Activated T-cell treated with anti-CD3 and anti-CD28 coated beads, Interleukin-2, amount 50 U/mL, for 4 hours (primary cell): ENCODE measurements at regions not wholly inside any gene's neighbourhood (a gene's known extent, or its start where the extent isn't known, plus 50 kb on each side); places are given as distances from the start of the nearest gene placed in this dataset.

Source experiments
- ATAC-seq, 2 donors: fragments of 200-7000 bp; cut with Tn5 transposase; one replicate each; pipeline ENCODE4 v1.10.0; 2021
- DNase-seq: peaks from one replicate; pipeline ENCODE4 v3.0.0-alpha.2; 2020
- H3K27me3 Mint-ChIP-seq: one replicate; pipeline ENCODE4 v1.8.0; 2021; ENCODE audit warnings: low read depth, mixed read lengths
- H3K36me3 Mint-ChIP-seq: one replicate; pipeline ENCODE4 v1.8.0; 2022; ENCODE audit warnings: mixed read lengths; ENCODE audit not compliant: insufficient read depth
- H3K4me1 Mint-ChIP-seq: one replicate; pipeline ENCODE4 v1.8.0; 2021; ENCODE audit warnings: low read depth, mixed read lengths
- H3K4me3 Mint-ChIP-seq: one replicate; pipeline ENCODE4 v1.8.0; 2021; ENCODE audit warnings: mild to moderate bottlenecking, moderate library complexity, mixed read lengths
- H3K9me3 Mint-ChIP-seq: one replicate; pipeline ENCODE4 v1.8.0; 2021; ENCODE audit warnings: mixed read lengths

DNA sequence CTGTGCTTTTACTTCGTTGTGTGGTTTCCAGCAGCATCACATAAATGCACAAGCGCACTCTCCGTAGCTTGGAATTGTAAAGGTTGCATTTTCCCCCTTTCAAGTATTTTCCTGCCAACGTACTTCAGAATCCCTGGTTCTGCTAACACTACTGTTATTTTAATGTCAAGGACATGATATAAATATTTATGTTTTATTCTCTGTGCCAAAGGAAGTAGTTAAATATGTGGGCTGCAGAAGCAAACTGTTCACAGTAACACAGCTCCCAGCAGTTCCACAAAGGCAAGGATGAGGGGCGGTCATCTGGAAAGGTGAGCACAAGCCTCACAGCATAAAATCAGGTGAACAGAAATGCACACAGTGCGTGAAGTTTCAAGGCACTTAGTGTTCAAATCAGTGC is 85.3 kb upstream of the PDE10A start:
- ATAC-seq (no peak), DNase-seq (no peak)
- H3K9me3 Mint-ChIP-seq, result peaks cover 10% of the 10 kb centered on the region
- H3K36me3 Mint-ChIP-seq, result no peaks in the 10 kb centered on the region
- no peaks in the 10 kb centered on the region for H3K27me3 Mint-ChIP-seq
- no peaks in the 10 kb centered on the region for H3K4me1 Mint-ChIP-seq
- H3K4me3 Mint-ChIP-seq, result no peak overlapping the region

DNA sequence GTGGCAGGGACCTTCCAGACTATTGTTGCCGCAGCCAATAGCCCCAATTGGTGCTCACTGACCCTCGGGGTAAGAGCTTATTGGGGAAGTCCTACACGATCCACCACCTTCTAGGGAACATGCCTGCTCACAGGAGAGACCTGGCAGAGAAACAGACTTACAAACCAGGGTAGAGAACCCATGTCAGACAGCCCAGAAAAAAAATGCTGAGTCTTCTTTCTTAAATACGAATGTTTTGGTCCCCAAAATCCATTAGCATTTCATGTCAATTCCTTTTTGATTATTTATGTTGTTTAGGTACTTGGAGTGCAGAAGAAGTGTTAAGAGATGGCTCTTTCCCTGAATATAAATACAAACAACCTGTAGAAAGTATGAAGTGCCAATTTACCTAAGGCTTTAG is 84.9 kb upstream of the PDE10A start:
- H3K9me3 Mint-ChIP-seq, result peaks cover 10% of the 10 kb centered on the region
- DNase-seq (no peak), ATAC-seq (no peak)
- H3K36me3 Mint-ChIP-seq, result no peaks in the 10 kb centered on the region
- no peak overlapping the region for H3K4me3 Mint-ChIP-seq
- no peaks in the 10 kb centered on the region for H3K4me1 Mint-ChIP-seq
- H3K27me3 Mint-ChIP-seq, result no peaks in the 10 kb centered on the region

DNA sequence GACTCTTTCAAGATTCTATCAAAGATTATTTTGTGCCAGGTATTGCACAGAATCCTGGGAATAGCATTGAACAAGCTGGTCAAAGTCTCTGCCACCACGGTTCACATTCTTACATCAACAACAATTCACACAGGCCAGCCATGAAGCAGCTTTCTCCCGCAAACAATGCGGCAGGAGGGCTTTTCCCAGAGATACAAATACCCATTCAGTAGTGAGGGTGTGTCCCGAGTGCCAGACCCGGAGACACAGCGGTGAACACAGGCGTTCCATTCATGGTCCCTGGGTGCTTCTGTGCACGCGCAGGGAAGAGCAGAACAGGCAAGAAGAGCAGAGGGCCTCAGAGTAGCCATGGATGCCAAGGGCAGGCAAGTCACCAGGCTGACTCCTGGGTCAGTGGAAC is 83.3 kb upstream of the PDE10A start:
- no peak for ATAC-seq
- no peak overlapping the region for H3K4me3 Mint-ChIP-seq
- DNase-seq, result no peak
- no peaks in the 10 kb centered on the region for H3K36me3 Mint-ChIP-seq
- peaks cover 10% of the 10 kb centered on the region for H3K9me3 Mint-ChIP-seq
- H3K4me1 Mint-ChIP-seq, result no peaks in the 10 kb centered on the region
- H3K27me3 Mint-ChIP-seq, result no peaks in the 10 kb centered on the region

DNA sequence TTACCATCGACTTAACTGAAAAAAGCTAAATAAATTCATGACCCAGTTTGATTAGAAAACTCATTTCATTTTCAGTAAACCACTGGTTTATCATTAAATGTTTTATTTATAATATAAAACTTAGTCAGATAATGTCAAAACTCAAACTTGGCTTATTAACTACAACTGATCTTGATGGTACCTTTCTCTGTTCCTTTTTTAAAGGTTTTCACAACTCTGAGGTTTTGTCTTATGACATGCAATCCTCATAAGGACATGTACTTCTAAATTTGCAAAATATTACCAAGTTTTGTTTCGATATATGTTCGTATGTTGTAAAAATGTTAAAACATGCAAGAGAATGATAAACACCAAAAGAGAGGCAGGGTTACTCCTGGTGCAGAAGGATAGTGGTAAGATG is 82.5 kb upstream of the PDE10A start:
- ATAC-seq, result no peak
- H3K4me3 Mint-ChIP-seq, result no peak overlapping the region
- no peaks in the 10 kb centered on the region for H3K36me3 Mint-ChIP-seq
- H3K27me3 Mint-ChIP-seq, result no peaks in the 10 kb centered on the region
- peaks cover 12% of the 10 kb centered on the region for H3K9me3 Mint-ChIP-seq
- H3K4me1 Mint-ChIP-seq, result no peaks in the 10 kb centered on the region
- no peak for DNase-seq

DNA sequence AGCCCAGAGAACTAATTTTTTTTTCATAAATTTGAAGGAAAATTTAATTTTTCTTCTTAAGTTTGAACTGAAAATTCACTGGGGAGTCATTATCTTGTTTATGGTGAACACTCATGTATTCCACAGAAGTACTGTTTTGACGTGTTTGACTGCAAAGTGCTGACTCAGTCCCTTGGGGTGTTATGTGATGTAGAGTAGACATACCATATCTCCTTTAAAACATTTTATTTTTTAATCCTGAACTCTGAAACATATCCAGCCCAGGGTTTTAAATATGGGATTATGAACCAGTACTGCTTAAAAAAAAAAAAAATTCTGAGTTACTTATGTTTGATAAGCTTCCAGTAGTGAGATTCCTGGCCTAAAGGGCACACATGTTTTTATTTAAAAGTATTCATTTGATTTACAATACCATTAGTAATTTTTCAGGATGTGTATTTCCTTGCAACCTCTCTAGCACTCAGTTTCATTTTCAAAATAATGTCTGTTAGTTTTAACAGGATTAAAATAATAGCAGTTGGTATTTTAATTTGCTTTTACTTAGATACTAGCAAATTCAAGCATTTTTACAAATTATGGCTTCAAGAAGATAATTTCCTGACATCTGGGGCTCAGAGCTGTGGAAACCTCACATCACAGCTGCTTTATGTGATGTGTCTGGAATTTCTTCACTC is 81.7 kb upstream of the PDE10A start:
- no peak for ATAC-seq
- Mint-ChIP-seq H3K36me3 (no peaks in the 10 kb centered on the region), H3K4me1 (no peaks in the 10 kb centered on the region)

DNA sequence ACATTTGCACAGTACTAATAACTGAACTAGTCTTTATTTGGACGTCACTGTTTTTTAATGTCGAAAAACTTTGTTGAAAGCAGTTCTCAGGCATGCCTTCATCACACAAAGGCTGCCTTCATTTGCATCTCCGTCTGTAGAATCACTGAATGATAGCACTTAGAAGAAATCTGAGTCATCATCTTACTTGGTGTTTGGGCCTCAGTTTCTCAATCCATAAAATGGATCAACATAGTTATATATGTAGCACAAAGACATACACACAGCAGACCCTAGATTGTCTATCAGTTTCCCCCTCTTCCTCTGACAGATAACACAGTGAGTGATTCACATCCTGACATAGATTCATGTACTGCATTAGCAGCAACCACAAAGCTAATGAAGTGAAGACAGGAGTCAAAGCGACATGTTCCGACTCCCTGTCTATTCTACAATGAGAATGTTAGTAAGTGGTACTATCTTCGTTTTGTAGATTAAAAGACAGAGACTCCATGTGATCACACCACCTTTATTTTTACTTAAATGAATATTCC is 80.4 kb upstream of the PDE10A start:
- DNase-seq (no peak), ATAC-seq (no peak)
- H3K27me3 Mint-ChIP-seq, result no peaks in the 10 kb centered on the region
- H3K4me3 Mint-ChIP-seq, result no peak overlapping the region
- H3K36me3 Mint-ChIP-seq, result no peaks in the 10 kb centered on the region
- peaks cover 8% of the 10 kb centered on the region for H3K9me3 Mint-ChIP-seq
- no peaks in the 10 kb centered on the region for H3K4me1 Mint-ChIP-seq

More for the DNA sequence above, 81.7 kb upstream of the PDE10A start:
- Mint-ChIP-seq H3K9me3 (peaks cover 9% of the 10 kb centered on the region), H3K27me3 (no peaks in the 10 kb centered on the region), H3K4me3 (no peak overlapping the region)
- no peak for DNase-seq

DNA sequence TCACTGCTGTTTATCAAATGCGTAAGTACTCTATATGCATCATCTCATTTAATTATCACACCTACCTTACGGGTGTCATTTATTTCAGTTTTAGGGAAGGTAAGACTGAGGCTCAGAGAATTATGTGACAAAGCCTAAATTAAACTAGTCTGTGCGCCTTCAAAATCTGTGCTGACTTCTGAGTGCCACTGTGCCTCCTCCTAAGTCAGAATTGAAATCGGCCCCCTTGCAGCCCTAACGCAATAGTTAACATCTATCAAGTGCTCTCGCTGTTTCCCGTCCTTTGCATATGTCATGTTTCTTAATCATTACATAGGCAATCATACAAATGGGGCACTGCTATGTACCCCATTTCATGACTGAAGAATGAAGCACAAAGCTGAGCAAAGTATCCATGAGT is 79.0 kb upstream of the PDE10A start:
- Mint-ChIP-seq H3K4me3 (no peak overlapping the region), H3K36me3 (no peaks in the 10 kb centered on the region), H3K4me1 (no peaks in the 10 kb centered on the region), H3K27me3 (no peaks in the 10 kb centered on the region), H3K9me3 (peaks cover 11% of the 10 kb centered on the region)
- DNase-seq (no peak), ATAC-seq (no peak)

DNA sequence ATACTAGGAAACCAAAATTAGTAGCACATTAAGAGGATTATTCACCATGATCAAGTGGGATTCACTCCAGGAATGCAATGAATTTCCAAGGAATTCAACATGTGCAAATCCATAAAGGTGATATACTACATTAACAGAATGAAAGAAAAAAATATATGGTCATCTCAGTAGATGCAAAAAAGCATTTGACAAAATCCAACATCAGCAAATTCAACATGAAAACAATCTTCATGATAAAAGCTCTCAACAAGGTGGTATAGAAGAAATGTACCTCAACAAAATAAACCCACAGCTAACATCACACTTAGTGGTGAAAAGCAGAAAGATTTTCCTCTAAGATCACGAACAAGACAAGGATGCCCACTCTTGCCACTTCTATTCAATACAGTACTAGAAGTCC is 74.4 kb upstream of the PDE10A start:
- Mint-ChIP-seq H3K27me3 (peaks cover 2% of the 10 kb centered on the region), H3K36me3 (no peaks in the 10 kb centered on the region), H3K4me1 (no peaks in the 10 kb centered on the region), H3K9me3 (peaks cover 20% of the 10 kb centered on the region), H3K4me3 (no peak overlapping the region)
- ATAC-seq, result no peak
- no peak for DNase-seq

DNA sequence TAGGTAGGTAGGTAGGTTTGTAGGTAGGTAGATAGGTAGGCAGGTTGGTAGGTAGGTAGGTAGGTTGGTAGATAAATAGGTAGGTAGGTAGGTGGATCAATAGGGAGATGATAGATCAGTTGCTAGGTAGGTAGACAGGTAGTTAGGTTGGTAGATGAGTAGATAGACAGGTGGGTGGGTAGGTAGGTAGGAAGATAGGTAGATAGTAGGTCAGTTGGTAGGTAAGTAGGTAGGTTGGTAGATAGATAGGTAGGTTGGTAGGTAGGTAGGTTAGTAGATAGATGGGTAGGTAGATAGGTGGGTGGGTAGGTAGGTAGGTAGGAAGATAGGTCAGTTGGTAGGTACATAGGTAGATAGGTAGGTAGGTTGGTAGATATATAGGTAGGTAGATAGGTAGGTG is 72.0 kb upstream of the PDE10A start:
- Mint-ChIP-seq H3K9me3 (peaks cover 17% of the 10 kb centered on the region), H3K4me1 (no peaks in the 10 kb centered on the region), H3K4me3 (no peak overlapping the region), H3K27me3 (peaks cover 2% of the 10 kb centered on the region), H3K36me3 (no peaks in the 10 kb centered on the region)
- DNase-seq, result no peak
- ATAC-seq, result no peak

DNA sequence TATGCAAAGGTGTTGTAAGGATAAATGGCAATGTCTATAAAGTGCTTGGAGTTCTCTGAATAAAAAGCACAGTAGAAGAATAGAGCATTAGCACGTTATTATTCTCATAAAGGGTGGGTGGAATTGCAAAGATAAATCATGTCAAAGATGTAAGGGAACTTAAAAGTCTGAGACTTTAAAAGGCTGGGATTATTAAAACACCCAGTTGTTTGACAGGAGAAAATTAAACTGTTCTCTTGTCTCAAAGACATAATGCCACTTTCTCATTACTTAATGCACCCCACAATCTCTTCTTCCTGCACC is 70.4 kb upstream of the PDE10A start:
- H3K9me3 Mint-ChIP-seq, result peaks cover 12% of the 10 kb centered on the region
- no peaks in the 10 kb centered on the region for H3K36me3 Mint-ChIP-seq
- DNase-seq (no peak), ATAC-seq (no peak)
- peaks cover 2% of the 10 kb centered on the region for H3K27me3 Mint-ChIP-seq
- no peaks in the 10 kb centered on the region for H3K4me1 Mint-ChIP-seq
- H3K4me3 Mint-ChIP-seq, result no peak overlapping the region

DNA sequence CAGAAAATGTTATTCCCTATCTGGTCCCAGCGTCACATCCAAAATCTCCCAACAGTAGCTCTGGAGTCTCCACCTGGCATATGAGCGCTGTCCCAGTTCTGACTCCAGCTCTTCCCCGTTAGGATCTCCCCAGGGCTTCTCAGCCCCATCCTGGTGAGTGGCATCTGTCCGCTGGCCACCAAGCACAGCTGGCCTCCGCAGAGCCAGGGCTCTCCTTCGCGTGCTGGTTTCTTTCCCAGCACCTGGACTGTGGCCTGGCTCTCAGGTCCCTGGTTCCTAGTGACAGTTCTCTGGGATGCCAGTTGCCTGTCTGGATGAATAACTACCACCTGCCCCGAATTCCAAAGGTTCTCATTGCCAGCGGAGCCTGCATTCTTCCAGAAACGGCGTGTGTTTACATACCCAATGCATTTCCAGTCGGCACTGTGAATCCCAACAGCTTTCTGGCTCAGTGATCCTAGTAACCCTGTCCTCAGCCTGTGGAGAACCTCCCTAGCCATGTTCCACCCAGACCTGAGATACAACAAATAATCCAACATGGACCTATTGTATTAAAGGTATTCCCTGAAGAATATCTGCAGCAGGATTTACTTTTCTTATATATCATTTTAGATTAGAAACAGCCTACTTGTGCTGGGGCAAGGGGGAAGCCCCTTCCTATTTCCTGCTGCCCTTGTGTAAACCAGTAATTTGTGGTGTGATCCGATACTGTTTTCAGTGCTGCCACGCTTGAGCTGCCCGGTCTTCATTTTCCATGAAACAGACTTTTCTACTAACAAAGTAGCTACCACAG is 69.9 kb upstream of the PDE10A start:
- peaks cover 2% of the 10 kb centered on the region for H3K27me3 Mint-ChIP-seq
- DNase-seq (no peak), ATAC-seq (no peak)
- no peaks in the 10 kb centered on the region for H3K4me1 Mint-ChIP-seq
- peaks cover 12% of the 10 kb centered on the region for H3K9me3 Mint-ChIP-seq
- no peaks in the 10 kb centered on the region for H3K36me3 Mint-ChIP-seq
- H3K4me3 Mint-ChIP-seq, result no peak overlapping the region

DNA sequence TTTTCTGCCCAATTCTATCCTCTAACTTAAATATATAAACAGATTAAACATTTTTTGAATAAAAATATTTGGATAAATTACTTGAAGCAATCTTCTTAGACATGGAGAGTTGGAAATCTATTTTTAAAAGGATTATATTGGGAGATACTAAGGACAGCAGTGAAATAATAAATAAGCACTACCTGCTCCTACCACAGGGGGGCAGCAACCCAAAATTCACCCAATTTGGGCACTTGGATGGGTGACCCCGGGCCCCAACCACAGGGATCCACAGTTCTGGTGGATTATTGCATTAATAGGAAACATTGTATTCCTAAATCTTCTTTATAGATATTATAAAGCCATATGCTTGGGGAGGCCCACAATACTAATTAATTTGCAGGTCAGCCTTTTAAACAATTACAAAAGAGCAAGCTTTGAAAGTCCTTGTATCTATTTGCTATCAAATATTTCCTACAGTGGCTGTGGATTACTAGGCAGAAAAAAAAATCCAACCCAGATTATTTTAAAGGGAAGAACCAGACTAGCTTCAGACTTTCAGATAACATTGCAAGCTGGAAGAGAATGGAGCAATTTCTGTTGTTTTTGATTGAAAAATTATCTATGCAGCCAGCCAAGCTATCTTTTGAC is 66.4 kb upstream of the PDE10A start:
- no peaks in the 10 kb centered on the region for H3K36me3 Mint-ChIP-seq
- no peaks in the 10 kb centered on the region for H3K4me1 Mint-ChIP-seq
- no peak overlapping the region for H3K4me3 Mint-ChIP-seq
- H3K27me3 Mint-ChIP-seq, result peaks cover 2% of the 10 kb centered on the region
- DNase-seq, result no peak
- H3K9me3 Mint-ChIP-seq, result no peaks in the 10 kb centered on the region
- no peak for ATAC-seq

DNA sequence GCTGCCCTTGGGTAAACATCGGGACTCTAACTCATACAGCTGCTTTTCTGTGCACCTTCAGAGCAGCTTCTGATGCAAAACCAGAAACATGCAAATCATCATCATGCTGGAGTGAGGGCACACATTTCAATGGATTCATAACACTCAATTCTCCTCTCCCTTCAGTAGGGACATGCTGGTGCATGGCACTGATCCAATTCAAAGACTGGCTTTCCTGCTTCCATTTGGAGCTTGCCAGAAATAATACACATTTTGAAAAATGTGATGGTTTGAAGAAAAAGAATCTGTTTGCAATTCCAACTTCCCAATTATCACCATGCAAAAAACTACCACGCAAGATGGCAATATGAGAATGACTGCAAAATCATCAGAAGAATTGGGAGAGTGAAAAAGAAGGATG is 65.2 kb upstream of the PDE10A start:
- no peak for ATAC-seq
- H3K9me3 Mint-ChIP-seq, result no peaks in the 10 kb centered on the region
- no peak for DNase-seq
- H3K4me3 Mint-ChIP-seq, result no peak overlapping the region
- no peaks in the 10 kb centered on the region for H3K4me1 Mint-ChIP-seq
- no peaks in the 10 kb centered on the region for H3K36me3 Mint-ChIP-seq
- peaks cover 2% of the 10 kb centered on the region for H3K27me3 Mint-ChIP-seq

DNA sequence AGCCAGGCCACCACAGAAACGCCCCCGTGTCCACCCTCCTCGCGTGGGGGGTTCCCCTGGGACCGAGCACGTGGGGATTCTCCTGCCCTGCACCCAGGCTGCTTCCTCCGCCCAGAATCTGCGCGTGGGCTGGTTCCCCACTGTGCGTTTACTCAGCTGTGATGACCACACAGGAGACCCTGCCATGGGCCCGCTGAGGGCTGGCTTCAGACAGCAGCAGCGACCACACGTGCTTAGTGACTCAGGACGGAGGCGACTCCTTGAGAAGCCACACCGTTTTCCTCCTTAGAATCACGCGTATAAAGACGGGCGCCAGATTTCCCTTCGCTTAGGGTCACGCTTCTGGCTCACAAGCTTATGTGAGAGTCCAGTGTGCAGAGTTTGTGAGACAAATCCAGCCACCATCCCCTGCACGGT is 63.9 kb upstream of the PDE10A start:
- Mint-ChIP-seq H3K27me3 (no peaks in the 10 kb centered on the region), H3K4me3 (no peak overlapping the region), H3K9me3 (no peaks in the 10 kb centered on the region), H3K4me1 (no peaks in the 10 kb centered on the region), H3K36me3 (no peaks in the 10 kb centered on the region)
- no peak for DNase-seq
- no peak for ATAC-seq
